ENCODE measurements at regions not wholly inside any gene's neighbourhood (a gene's known extent, or its start where the extent isn't known, plus 50 kb on each side); places are given as distances from the start of the nearest gene placed in this dataset.
"Not testable (repeated sequence)": the region's sequence is repeated elsewhere in the genome, so short reads cannot be mapped to it uniquely, and the experiment has no call there.

- no peak for DNase-seq (ENCODE audit: low spot score)
Measured at GRCh38 chr14:53668897-53669296, 287.7 kb downstream of the BMP4 start.

GRCh38 chr14:53663709-53664108, 292.9 kb downstream of the BMP4 start:
- DNase-seq (ENCODE audit: low spot score), result no peak

- DNase-seq (ENCODE audit: low spot score), result no peak
Measured at GRCh38 chr14:53655080-53655785, 301.4 kb downstream of the BMP4 start.

GRCh38 chr14:53652068-53652467, 304.6 kb downstream of the BMP4 start:
- no peak for DNase-seq (ENCODE audit: low spot score)

GRCh38 chr14:53651096-53651740, 305.4 kb downstream of the BMP4 start:
- no peak for DNase-seq (ENCODE audit: low spot score)

- DNase-seq (ENCODE audit: low spot score), result no peak
Measured at GRCh38 chr14:53646925-53647324, 309.7 kb downstream of the BMP4 start.

- no peak for DNase-seq (ENCODE audit: low spot score)
Measured at GRCh38 chr14:53640695-53641094, 315.9 kb downstream of the BMP4 start.

GRCh38 chr14:53638966-53639365, 317.7 kb downstream of the BMP4 start:
- DNase-seq (ENCODE audit: low spot score), result no peak

GRCh38 chr14:53634793-53635192, 321.8 kb downstream of the BMP4 start:
- no peak for DNase-seq (ENCODE audit: low spot score)

- no peak for DNase-seq (ENCODE audit: low spot score)
Measured at GRCh38 chr14:53630336-53630735, 326.3 kb downstream of the BMP4 start.

GRCh38 chr14:53628732-53629430, 327.7 kb downstream of the BMP4 start:
- no peak for DNase-seq (ENCODE audit: low spot score)

- no peak for DNase-seq (ENCODE audit: low spot score)
Measured at GRCh38 chr14:53628261-53628660, 328.4 kb downstream of the BMP4 start.

- DNase-seq (ENCODE audit: low spot score), result no peak
Measured at GRCh38 chr14:53626761-53627160, 329.9 kb downstream of the BMP4 start.

- no peak for DNase-seq (ENCODE audit: low spot score)
Measured at GRCh38 chr14:53622447-53622846, 334.2 kb downstream of the BMP4 start.

- DNase-seq (ENCODE audit: low spot score), result no peak
Measured at GRCh38 chr14:53621921-53622320, 334.7 kb downstream of the BMP4 start.

- no peak for DNase-seq (ENCODE audit: low spot score)
Measured at GRCh38 chr14:53621433-53621832, 335.2 kb downstream of the BMP4 start.

GRCh38 chr14:53620890-53621289, 335.7 kb downstream of the BMP4 start:
- no peak for DNase-seq (ENCODE audit: low spot score)

- DNase-seq (ENCODE audit: low spot score), result no peak
Measured at GRCh38 chr14:53620317-53620716, 336.3 kb downstream of the BMP4 start.

- DNase-seq (ENCODE audit: low spot score), result no peak
Measured at GRCh38 chr14:53619691-53620231, 336.9 kb downstream of the BMP4 start.

GRCh38 chr14:53616536-53616935, 340.1 kb downstream of the BMP4 start:
- DNase-seq (ENCODE audit: low spot score), result not testable (repeated sequence)

- DNase-seq (ENCODE audit: low spot score), result no peak
Measured at GRCh38 chr14:53615252-53615651, 341.4 kb downstream of the BMP4 start.

GRCh38 chr14:53613404-53614253, 343.0 kb downstream of the BMP4 start:
- DNase-seq (ENCODE audit: low spot score), result no peak
